ENCODE measurements at regions not wholly inside any gene's neighbourhood (a gene's known extent, or its start where the extent isn't known, plus 50 kb on each side); places are given as distances from the start of the nearest gene placed in this dataset.

DNA sequence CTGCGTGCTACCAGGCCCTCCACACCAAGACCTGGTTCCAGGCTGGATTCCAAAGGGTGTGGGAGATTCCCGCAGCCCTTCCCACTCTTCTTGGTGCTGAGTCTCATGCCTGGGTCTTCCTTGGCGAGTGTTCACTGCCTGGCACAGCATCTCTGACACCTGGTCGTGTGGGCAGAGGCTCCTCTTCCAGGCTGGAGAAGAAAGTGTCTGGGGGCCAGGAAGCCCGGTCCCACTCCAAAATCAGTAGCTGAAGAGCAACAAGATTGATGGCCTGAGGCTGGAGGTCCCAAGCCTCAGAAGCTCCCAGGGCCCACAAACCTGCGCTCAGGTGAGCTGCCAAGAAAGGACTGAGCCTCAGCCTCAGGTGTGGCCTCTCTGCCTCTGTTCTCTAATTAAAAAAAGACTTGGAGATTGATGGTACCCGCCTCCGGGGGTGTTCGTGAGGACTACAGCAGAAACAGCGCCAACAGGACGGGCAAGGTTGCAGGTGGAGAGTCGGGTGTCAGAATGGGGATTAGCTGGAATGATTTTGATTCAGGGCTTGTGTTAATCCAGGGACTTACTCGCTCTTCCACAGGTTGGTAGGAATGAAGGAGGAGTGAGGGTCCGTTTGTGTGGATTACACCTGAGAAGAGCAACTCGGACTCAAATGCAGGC is 217.5 kb downstream of the TEX29 start:
- no peak for DNase-seq (ENCODE audit: low spot score)

DNA sequence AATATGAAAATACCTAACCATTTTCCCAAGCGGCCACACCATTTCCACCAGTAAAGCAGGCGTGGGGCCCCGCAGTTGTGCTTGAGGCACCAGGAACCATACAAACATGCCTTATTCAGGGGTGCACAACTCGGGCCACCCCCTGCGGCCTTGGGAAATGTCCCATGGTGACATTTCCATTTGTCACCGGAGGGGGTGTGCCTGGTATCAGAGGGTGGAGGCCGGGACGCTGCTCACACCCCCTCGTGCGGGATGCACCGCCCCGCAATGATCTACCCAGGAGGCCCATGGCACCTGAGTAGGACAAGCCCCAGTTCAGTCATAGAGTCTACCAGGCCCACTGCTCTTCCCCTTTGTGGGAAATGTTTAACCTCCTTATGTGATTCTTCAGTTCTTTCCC is 218.8 kb downstream of the TEX29 start:
- no peak for DNase-seq (ENCODE audit: low spot score)

DNA sequence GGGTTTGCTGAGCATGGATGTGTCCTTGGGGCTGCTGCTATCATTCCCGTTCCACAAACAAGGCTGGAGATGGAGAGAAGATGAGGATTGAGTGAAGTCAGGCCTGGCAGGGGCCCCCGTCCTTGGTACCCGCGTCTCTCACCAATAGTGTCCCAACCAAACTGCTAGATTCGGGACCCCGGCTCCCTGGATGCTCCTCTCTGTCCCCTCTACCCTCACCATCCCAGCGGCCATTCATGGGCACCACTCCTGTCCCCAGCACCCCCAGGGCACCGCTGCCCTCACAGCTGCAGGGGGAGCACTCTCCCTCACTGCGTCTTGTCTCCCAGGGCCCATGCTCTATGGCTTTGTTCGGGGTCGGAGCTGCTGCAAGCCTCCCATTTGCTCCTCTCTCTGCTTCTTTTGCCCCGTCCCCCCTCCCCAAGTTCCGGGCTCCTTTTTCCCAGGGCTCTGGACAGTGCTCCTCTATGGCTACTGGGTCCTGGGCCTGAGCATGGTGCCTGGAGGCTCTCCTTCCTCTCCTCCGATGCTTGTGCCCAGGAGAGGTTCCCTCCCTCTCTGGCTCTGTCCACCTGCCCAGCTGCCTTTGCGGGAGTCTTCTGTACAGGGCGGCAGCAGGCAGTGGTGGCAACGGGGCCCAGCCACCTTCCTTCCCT is 219.5 kb downstream of the TEX29 start:
- no peak for DNase-seq (ENCODE audit: low spot score)

DNA sequence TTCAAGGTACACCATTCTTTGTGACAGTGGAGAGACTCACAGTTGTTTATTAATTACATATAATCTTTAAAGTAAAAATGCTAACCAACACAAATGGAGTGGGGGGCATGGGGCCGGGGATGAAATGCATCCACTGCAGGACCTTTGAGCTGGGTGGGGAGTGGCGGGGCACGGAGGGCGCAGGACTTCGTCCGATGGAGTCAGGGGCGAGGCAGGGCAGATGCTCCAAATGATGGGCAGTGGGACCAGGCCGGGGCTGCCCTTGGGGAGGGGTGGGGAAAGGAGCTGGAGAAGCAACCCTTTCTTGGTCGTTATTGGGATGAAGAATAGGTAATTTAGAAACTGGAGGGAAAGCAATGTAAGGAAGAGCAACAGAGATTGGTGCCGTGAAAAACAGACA is 220.0 kb downstream of the TEX29 start:
- no peak for DNase-seq (ENCODE audit: low spot score)

DNA sequence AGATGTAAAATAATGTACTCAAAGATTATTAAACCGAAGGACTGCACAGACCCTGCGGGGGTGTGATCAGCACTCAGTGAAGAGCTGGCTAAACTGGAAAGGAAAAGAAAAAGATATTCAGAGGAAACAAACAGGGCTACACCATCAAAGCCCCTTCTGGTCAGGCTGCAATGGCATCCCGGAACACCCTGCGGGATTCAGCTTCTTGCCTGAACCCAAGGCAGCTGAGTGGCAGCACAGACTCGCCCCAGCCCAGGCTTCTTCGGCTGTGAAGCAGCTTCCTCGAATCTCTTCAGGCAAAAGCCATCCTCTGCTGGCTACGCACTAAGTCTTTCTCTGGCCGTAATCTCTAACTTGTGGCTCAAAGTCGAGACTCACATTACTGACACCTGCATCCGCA is 220.9 kb downstream of the TEX29 start:
- no peak for DNase-seq (ENCODE audit: low spot score)

DNA sequence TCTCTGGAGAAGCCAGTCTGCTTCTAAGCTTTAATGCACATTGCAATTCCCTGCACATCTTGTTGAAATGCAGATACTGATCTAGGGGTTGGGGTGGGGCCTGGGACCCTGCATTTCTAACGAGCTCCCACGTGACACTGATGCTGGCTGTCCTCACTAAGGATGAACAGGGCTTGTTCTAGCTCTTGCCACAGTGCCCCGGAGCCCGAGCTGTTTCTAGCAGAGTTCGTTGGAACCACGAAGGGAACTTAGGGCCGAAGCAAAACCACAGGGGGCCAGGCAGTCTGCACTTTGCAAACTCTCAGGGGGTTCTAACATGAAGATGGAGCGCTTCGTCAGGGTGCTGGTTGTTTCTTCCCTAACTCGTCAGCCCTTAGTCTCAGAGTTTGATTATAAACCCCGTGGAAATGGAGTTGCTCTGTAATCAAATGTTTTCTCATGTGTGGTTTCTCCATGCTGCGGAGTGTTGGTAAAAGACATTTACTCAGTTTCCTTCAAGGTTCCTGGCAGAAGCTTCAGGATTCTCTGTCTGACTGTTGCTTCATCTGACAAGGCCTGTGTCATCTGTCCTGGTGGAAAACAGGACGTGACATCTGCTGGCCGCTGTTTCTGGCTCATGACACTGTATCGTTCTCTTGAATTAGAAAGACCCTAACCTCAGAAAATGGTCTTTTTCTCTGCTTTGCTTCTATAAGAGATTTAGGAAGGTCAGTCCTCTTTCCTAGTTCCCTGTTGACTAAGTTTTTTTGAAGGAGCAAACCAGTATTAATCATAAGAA is 221.5 kb downstream of the TEX29 start:
- DNase-seq (ENCODE audit: low spot score): no peak

DNA sequence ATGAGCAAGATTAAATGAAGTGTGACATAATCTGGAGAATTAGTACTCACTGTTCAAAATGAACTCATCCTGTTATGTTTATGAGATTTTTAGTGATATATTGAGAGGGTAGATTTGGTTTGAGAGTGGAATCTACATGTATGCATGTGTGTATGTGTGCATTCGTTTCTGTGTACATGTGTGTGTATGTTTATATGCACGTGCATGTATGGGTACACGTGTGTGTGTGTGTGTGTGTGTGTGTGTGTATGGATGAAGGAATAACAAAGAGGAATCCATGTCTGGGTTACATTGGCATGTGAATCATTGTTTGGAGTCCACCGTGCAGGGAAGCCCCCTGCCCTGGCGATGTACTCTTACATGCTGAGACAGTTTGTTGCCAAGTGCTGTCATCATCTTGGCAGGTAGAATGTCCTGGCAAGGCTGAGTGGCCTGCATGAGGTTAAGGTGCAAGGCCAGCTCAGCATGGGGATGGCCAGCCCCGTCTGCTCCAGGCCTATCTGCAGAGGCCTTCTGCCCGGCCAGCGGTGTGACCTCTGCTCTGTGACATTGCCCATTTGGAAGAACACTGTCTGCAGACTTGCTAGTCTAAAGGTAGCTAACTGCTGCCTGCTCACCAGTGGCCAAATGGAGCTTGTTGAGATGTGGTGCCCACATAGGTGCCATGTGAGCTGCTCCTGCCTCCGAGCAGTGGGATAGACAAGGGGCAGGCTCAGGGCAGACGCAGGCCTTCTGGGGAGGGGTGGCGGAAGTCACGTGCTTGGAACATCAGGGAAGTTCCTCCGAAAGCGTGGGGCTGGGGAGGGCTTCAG is 222.3 kb downstream of the TEX29 start:
- no peak for DNase-seq (ENCODE audit: low spot score)

DNA sequence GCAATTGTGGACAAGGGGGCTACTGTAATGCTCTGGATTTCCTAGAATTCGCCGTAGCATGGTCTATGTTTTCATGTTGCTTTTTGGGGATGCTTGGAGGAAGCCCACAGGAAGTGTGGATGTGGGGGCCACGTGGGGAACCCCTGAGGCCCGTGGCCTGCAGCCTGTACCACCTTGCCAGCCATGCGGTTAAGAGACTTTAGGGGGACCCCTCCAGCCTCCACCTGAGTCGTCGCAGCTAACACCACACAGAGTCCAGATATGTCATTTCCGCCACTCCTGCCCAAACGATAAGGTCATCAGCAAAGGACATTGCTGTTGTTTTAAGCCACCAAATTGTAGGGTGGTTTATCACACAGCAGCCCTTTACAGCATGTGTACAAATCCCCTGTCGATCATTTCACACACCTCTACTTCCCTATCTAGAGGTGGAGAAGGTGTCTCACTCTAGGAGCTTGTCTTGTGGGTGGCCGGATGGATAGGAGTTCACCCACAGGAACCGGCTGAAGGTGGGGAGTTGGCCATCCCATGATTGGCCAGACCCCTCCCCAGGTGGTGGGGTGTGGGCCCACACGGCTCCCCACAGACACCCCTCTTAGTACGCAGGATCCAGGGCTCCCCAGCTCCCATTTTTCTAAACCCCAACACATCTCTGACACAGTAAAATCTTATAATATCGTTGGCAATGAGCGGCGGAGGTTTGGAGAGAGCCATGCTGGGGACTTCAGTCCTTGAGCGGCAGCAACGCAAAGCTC is 226.7 kb downstream of the TEX29 start:
- no peak for DNase-seq (ENCODE audit: low spot score)

DNA sequence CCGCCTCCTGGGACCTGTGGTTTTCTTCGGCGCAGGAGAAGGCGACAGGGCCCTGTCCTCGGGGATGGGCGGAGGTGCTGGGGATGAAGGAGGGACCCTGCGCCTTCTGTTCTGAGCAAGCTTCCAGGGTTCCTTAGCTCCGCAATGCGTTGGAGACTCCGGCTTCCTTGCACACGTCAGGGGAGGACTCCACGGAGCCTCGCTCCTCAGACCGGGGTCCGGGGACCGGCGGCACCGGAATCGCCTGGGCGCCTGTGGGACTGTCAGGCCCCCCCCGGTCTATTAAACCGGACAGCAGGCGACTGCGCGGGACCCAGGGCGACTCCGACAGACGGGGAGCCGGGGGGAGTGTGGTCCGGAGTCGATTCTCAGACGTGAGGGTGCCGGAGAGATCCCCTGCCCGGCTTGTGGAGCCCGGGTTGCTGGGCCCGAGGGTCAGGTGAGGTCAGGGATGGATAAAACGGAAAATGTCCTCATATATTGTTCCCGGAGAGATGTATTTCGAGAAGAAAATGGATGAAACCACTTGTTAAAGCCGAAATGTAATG is 227.4 kb downstream of the TEX29 start:
- DNase-seq (ENCODE audit: low spot score): no peak

DNA sequence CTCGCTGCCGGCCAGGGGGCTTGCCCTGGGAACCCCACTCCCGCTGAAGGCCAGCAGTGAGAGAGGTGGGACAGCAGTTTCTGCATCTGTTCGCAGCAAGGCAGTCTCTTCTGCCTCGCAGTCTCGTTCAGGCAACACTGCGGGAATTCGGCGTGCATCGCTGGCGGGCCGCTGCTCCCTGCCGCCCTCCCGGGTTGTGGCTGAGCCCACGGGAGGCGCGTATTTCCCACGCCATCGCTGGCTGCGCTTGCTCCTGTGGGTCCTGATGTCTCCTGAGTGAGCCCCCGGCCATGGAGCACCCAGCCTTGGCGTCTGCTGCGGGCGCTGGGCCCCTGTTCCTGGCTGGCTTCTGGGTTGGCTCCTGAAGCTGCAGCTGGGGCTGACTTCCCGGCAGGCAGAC is 227.9 kb downstream of the TEX29 start:
- DNase-seq (ENCODE audit: low spot score): no peak

DNA sequence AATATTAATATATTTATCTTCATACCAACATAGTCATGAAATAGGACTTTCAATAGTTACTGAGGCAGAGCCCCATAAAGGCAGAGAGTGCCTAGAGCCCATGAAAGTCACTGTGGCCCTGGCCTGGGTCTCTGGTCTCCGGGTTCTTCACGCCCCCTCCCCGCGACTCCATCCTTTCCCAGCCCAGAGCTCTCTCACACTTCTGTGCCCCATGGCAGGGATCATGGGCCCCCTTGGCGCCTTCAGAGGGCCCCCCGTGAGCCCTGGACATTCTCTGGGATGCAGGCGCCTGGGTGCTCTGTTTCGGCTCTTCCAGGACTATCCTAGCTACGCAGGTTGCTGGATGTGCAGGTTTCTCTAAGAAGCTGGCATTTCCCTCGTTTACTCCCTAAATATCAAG is 228.4 kb downstream of the TEX29 start:
- DNase-seq (ENCODE audit: low spot score): no peak

DNA sequence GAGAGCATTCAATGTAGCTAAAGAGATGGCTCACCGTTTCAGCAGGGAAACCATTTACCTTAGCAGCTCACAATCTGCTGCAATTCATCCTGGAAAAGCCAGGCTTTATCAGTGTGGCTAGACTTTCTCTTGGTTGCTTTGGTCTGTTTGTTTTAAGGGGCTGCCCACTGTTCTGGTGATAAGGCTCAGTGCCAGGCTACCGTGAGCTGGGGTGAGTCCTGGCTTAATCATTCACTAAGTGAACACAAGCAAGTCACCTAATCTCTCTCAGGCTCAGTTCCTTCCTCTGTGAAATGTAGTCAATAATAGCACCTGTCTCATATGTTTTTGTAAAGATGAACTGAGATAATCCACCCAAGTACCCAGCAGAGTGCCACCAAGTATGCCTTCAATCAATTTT is 229.0 kb downstream of the TEX29 start:
- no peak for DNase-seq (ENCODE audit: low spot score)

DNA sequence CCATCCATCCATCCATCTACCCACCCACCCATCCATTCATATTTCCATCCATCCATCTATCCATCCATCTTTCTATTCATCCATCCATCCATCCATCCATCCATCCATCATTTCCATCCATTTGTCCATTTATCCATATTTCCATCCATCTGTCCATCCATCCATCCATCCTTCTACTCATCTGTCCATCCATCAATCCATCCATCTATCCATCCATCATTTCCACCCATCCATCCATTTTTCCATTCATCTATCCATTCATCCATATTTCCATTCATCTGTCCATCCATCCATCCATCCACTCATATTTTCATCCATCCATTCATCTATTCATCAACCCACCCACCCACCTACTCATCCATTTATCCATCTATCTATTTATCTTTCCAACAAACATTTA is 229.6 kb downstream of the TEX29 start:
- DNase-seq (ENCODE audit: low spot score): no peak

DNA sequence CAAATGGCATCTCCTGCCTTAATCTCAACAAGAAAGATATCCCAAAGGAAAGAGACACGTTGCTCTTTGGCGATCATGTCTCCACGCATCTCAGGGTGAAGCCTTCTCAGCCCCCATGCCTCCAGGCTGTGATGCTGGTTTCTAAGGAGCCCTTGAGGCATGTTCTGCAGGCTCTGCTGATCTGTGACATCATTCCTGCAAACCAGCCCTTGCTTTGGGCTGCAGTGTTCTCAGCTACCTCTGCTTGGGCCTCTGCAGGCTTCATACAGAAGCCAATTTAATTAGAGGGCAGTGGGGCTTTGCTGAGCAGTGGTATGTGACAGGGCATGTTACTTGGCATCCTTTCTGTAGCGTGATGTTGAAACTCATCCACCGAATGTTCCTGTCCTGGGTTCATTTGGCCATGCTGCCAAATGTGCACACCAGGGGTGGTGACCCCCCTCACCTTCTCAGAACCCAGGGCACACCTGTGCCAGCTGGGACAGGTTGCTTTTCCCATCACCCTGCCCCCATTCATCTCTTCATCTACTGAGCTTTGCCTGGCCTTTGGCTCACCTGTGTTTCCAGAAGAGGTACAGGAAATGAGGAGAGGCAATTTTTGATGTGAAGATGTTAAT is 230.9 kb downstream of the TEX29 start:
- no peak for DNase-seq (ENCODE audit: low spot score)

DNA sequence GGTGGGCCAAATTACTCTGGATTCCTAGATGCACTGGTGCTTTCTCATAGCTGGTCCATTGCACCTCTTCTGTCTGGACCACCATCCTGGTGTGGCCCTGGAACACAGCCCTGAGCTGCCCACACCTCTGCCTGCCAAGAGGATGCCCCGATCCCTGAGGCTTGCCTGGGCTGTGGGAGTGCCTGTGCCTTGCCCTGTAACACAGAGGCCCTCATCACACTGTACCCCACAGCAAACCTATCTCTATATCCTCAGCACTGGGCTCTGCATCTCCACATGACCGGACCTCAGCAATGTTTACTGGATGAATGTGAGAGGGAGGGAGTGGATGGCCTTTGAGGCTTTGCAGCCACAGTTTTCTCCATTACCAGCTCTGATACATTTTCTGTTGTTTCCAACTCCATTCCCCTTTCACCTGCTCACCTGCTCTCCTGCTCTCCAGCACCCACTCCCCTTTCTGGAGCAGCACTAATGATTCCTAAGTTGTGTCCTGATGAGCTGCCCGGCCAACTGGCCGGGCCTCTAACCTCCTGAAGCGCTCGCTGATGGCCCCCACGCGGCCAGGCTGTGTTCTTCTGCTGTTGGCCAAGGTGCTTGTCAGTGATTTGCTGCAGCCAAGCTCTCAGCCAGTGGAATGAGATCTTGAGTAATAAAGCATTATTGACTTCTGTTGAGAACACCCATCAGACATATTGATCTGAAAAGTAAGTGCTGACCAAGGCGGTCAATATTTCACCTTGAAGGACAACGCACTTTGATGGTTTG is 232.6 kb downstream of the TEX29 start:
- DNase-seq (ENCODE audit: low spot score): no peak

DNA sequence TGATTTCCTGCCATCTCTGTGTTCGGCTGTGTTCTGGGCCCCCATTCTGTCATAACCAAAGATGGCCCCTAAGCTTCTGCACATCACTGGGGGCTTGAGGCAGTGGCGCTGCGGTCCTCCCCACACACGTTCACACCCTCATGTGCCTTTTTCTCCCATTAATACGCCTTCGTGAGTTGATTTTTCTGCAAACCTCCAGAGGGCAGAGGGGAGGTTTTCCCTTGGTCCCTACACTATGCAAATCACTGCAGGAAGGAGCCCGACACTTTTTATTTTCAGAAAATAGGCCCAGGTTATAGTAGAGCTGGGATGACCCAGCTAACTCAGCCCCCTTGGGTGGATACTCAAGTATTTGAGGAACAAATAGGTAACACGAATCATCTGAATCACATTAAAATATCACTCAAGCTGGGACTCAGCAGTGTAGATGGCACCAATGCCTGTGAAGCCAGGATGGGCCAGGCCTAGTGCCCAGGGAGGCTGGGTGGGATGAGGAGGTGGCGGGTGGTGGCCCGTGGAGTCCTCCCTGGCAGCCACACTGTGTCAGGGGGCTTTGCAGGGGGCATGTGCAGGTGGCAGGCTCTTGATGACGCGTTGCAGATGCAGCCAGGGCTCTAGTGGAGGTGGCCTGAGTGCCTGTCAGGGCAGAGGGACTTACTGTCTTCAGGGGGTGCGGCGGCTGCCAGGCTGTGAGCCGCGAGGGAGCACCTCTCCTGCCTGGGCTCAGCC is 234.3 kb downstream of the TEX29 start:
- no peak for DNase-seq (ENCODE audit: low spot score)

DNA sequence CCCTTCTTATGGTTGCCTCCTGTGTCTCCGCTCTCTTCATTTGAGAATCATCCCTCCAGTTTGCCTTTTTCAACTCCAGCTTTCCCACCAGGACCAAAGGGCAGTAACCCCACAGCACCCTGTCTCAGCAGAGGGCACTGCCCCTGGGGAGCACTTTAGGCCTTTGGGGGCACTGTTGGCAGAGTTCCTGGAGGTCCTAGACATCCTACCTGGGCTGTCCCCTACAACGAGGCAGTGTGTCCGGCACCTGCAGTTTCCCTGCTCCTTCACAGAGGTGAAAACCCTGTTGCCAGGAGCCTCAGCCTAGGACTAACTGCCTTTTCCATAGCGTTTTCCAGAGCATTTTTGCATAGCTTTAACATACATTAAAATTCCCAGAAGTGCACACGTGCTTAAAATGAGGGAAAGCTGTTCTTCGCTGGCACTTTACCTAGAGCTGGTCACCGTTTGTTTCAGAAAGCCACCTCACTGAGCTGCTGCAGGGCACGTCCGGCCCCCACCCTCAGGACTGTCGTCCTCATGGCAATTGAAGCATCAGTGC is 234.9 kb downstream of the TEX29 start:
- DNase-seq (ENCODE audit: low spot score): no peak

DNA sequence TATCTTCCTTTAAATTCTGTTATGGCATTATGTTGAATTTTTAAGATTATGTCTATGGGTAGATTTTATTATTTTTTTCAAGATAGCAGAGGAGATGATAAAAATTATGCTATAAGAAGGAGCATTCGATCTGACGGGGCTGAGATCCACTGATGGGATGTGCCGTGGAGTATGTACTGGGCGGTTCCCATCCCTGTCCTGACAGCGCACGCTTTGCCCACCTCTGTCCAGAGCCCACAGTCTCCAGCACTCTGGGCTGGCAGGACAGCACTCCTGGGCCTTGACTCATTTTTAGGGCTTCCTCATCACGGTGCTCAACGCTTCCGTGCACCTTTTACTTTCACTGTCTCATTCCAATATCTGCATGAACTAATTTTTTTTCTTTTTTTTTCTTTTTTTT is 235.5 kb downstream of the TEX29 start:
- no peak for DNase-seq (ENCODE audit: low spot score)

DNA sequence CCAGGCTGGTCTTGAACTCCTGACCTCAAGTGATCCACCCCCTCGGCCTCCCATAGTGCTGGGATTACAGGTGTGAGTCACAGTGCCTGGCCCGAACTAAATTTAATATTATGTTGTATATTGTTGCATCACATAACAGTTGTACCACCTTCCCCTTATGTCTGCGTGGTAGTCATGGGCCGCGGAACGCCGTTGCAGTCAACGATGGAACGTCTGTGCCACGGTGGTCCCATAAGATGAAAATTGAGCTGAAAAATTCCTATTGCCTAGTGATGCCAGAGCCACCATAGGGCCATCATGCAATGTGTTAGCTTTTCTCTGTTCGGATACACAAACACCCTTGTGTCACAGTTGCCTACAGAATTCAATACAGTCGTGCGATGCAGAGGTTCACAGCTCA is 236.1 kb downstream of the TEX29 start:
- DNase-seq (ENCODE audit: low spot score): no peak

All from RKO (cell line).